MM.1S (cell line): ENCODE measurements at regions not wholly inside any gene's neighbourhood (a gene's known extent, or its start where the extent isn't known, plus 50 kb on each side); places are given as distances from the start of the nearest gene placed in this dataset.
"Not testable (repeated sequence)": the region's sequence is repeated elsewhere in the genome, so short reads cannot be mapped to it uniquely, and the experiment has no call there.

ENCODE experiments used
- EZH2 ChIP-seq: fragments of 300-600 bp; sonication (generic); optimal IDR thresholded peaks from 2 replicates; pipeline ENCODE3; 2017; ENCODE audit warnings: low read depth, mild to moderate bottlenecking, antibody characterized with exemption, low read length, mixed read lengths
- EZH2phosphoT487 ChIP-seq: fragments of 300-600 bp; sonication (generic); IDR thresholded peaks from 2 replicates; pipeline ENCODE4 v1.6.1; 2018; ENCODE audit warnings: antibody characterized with exemption, low read length
- TF ChIP-seq, protein P1 (sequence below): fragments of 300-600 bp; sonication (generic); IDR thresholded peaks from 2 replicates; pipeline ENCODE4 v1.5.1; 2016; ENCODE audit warnings: antibody characterized with exemption, low read length, mixed read lengths

DNA sequence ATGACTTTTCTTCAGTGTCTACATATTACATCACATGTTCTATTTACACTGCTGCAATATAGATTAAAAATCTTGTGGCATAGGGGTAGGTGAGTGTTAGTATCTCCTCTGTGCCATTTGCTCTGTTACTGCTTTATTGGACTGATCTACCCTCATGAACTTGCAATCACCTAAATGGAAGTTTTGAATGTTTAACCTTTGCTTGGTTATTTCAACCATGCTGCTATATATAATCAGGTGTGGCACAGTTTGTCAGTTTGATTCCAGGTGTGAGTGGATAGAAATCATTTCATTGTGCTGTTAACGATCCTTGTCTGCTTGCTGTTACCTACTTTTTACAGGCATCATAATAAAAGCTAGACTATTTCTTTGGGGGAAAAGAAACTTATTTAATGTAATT, 157.1 kb upstream of the APOOL start:
- TF ChIP-seq, protein P1, sequence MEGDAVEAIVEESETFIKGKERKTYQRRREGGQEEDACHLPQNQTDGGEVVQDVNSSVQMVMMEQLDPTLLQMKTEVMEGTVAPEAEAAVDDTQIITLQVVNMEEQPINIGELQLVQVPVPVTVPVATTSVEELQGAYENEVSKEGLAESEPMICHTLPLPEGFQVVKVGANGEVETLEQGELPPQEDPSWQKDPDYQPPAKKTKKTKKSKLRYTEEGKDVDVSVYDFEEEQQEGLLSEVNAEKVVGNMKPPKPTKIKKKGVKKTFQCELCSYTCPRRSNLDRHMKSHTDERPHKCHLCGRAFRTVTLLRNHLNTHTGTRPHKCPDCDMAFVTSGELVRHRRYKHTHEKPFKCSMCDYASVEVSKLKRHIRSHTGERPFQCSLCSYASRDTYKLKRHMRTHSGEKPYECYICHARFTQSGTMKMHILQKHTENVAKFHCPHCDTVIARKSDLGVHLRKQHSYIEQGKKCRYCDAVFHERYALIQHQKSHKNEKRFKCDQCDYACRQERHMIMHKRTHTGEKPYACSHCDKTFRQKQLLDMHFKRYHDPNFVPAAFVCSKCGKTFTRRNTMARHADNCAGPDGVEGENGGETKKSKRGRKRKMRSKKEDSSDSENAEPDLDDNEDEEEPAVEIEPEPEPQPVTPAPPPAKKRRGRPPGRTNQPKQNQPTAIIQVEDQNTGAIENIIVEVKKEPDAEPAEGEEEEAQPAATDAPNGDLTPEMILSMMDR = not testable (repeated sequence)
- TF ChIP-seq EZH2phosphoT487, EZH2: not testable (repeated sequence)
